GM10266 (cell line): ENCODE measurements at regions not wholly inside any gene's neighbourhood (a gene's known extent, or its start where the extent isn't known, plus 50 kb on each side); places are given as distances from the start of the nearest gene placed in this dataset.

ENCODE experiments used
- DNase-seq: peaks from one replicate; pipeline ENCODE4 v3.0.0; 2012; ENCODE audit errors: extremely low spot score
- CTCF ChIP-seq: IDR thresholded peaks from 2 replicates; pipeline ENCODE4 v1.5.1; 2012; ENCODE audit warnings: mild to moderate bottlenecking, low read depth; ENCODE audit not compliant: control insufficient read depth, insufficient read depth; ENCODE audit errors: missing control alignments

DNA sequence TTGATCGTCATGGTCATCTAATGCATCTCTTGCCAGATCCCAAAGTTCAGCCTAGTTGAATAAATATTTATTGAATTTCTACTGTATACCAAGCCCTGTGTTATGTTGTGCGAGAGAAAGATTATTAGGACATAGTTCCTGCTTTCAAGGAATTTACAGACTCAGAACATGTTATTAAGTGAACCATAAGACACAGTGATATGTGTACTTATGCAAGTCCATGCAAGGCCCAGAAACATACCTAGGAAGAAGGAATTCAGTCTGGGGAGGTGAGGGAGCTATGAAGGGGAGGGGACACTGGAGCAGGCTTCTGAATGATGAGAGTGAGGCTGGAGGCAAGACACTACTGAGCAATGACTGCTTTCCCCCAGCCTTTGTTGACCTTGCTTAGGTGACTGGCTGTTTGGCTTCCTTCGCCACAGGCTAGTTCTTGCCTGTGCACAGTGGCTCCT is 81.4 kb downstream of the ACAA2 start:
- DNase-seq, result no peak
- no peak for TF ChIP-seq CTCF

DNA sequence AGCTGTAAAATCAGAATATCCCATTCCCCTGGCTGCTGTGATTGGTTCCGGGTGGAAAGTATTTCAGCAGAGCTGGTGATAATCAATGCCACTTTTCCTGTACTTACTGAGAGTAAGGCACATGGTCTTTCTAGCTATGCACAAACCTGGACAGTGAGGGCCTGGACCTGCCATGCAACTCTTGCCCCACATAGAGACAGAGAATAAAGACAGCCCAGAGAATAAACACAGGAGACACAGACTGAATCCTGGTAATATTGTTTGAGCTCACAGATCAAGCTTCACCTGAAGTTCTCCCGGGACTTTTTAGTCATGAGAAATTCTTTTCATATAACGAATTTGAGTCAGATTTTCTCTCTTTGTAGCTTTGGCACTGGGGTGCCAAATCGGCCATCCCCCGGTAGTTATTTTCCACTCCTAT is 81.9 kb downstream of the ACAA2 start:
- DNase-seq, result no peak
- TF ChIP-seq CTCF, result no peak

- DNase-seq, result no peak
- no peak for TF ChIP-seq CTCF
Measured at GRCh38 chr18:49730951-49731391, 82.4 kb downstream of the ACAA2 start.

GRCh38 chr18:49728542-49728941 is 84.8 kb downstream of the ACAA2 start:
- TF ChIP-seq CTCF, result peak; percentile 75
- peak; percentile 69 for DNase-seq

DNA sequence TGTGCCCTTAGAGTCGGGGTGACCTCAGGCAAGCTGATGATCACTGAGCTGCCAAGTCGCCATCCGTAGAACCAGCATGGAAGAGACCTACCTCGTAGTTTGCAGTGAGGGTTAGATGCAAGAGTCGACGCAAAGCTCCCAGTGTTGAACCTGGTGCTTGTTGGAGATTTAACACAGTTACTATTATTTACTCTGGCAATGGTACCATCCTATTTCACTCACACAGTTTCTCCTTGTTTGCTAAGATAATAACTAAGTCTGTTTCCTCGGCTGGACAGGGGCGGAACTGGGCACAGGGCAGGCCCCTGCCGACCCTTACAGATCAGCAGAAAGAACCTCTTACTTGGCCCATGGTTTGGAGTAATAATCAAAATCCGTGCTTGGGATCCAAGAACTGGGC is 85.5 kb downstream of the ACAA2 start:
- TF ChIP-seq CTCF, result no peak
- DNase-seq, result no peak

- no peak for TF ChIP-seq CTCF
- no peak for DNase-seq
Measured at GRCh38 chr18:49726675-49726963, 86.7 kb downstream of the ACAA2 start.

- DNase-seq, result no peak
- TF ChIP-seq CTCF, result no peak
Measured at GRCh38 chr18:49725809-49726674, 87.3 kb downstream of the ACAA2 start.
